Right lobe of liver (tissue), 4 donors: ENCODE measurements at regions not wholly inside any gene's neighbourhood (a gene's known extent, or its start where the extent isn't known, plus 50 kb on each side); places are given as distances from the start of the nearest gene placed in this dataset.

Experiments
- CTCF ChIP-seq, 4 donors: fragments of 200-600 bp in 3 of 4; fragments of 450-650 bp in 1 of 4; IDR thresholded peaks; one replicate each; pipeline versions ENCODE4 v1.5.1 to v1.8.0; 2016 to 2022; ENCODE audit warnings: antibody characterized with exemption in 4 of 4, mild to moderate bottlenecking in 2 of 4
- POLR2A ChIP-seq: fragments of 450-650 bp; IDR thresholded peaks from one replicate; pipeline ENCODE4 v1.6.1; 2017; ENCODE audit warnings: antibody characterized with exemption, mild to moderate bottlenecking
- donor health status: DM: no; HTN: no; CAD: no.
- donor health status: DM: no; HTN: no; CAD: no.
- donor health status: DM: no; HTN: yes; CAD: no.

DNA sequence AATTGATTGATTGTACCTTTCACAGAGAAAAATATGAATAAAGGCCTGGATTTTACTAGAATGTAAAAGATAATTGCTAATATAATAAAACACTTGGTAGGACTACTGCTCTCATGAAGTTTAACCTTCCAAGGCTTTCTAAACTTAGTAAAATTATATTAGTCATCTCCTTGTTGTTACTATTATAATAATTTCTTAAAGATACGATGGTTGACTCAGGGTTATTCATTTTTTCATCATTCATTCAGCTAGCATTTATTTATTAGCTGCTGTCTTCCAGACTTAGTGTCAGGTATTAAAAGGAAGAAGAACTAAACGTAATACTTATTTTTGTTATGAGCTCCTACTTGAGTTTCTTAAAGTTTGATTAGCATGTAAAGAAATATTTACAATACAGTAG is 771.6 kb upstream of the NR2F2 start:
- TF ChIP-seq CTCF (IDR thresholded peaks at IDR 0.05) (no peak), POLR2A (no peak)
